KMS-11 (cell line): ENCODE measurements at regions not wholly inside any gene's neighbourhood (a gene's known extent, or its start where the extent isn't known, plus 50 kb on each side); places are given as distances from the start of the nearest gene placed in this dataset.

Experiments used
- H2AFZ ChIP-seq: fragments of 200-600 bp; sonication (generic); 2 replicates; pipeline ENCODE4 v1.6.1; 2016; ENCODE audit warnings: antibody characterized with exemption, mixed run types, low read depth
- H3K27ac ChIP-seq: fragments of 200-600 bp; sonication (generic); 2 replicates; pipeline ENCODE4 v1.6.1; 2016; ENCODE audit warnings: mild to moderate bottlenecking, mixed run types
- H3K27me3 ChIP-seq: fragments of 200-600 bp; sonication (generic); 2 replicates; pipeline ENCODE4 v1.6.1; 2017; ENCODE audit warnings: mild to moderate bottlenecking, low read depth, mixed run types, moderate library complexity; ENCODE audit not compliant: insufficient read depth
- H3K36me3 ChIP-seq: fragments of 200-600 bp; sonication (generic); 2 replicates; pipeline ENCODE4 v1.6.1; 2017; ENCODE audit warnings: mild to moderate bottlenecking, mixed run types; ENCODE audit not compliant: insufficient read depth
- H3K4me1 ChIP-seq: fragments of 200-600 bp; sonication (generic); 2 replicates; pipeline ENCODE4 v1.6.1; 2016; ENCODE audit warnings: mild to moderate bottlenecking, low read depth, mixed run types; ENCODE audit not compliant: poor library complexity, severe bottlenecking
- H3K4me2 ChIP-seq: fragments of 200-600 bp; sonication (generic); 2 replicates; pipeline ENCODE4 v1.7.0; 2016; ENCODE audit warnings: mild to moderate bottlenecking, mixed run types
- H3K4me3 ChIP-seq: fragments of 200-600 bp; sonication (generic); IDR thresholded peaks from 2 replicates; pipeline ENCODE4 v1.6.1; 2017; ENCODE audit warnings: low read depth, low read length, mixed read lengths; ENCODE audit not compliant: insufficient read depth
- H3K79me2 ChIP-seq: fragments of 200-600 bp; sonication (generic); 2 replicates; pipeline ENCODE4 v1.6.1; 2016; ENCODE audit warnings: low read depth, mixed run types; ENCODE audit not compliant: insufficient read depth
- H3K9ac ChIP-seq: fragments of 200-600 bp; sonication (generic); 2 replicates; pipeline ENCODE4 v1.6.1; 2016; ENCODE audit warnings: mild to moderate bottlenecking, mixed run types
- H4K20me1 ChIP-seq: fragments of 200-600 bp; sonication (generic); 2 replicates; pipeline ENCODE4 v1.6.1; 2016; ENCODE audit warnings: mild to moderate bottlenecking, mixed run types; ENCODE audit not compliant: insufficient read depth
- TF ChIP-seq, protein P1 (sequence below): fragments of 200-600 bp; sonication (generic); conservative IDR thresholded peaks from 2 replicates; pipeline ENCODE4 v1.6.1; 2017; ENCODE audit warnings: low read depth, mild to moderate bottlenecking, antibody characterized with exemption, low read length, moderate library complexity, mixed read lengths

DNA sequence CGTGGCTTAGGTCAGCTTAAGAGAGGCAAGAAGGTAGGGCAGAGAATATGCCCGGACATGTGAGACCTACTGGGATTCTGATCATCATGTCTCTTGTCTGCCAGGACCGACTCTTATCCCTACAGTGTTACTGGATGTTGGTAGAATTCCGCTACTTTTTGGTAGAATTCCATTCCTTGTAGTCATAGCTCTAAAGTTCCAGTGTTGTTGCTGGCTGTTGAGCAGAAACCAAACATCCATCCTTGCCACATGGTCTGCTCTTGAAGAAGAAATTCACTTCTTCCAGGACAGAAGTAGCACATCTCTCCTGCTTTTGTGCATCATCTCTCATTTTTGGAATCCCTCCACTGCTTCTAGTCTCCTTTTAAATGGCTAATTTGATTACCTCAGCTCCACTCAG is 453.7 kb downstream of the RPL10L start:
- TF ChIP-seq, protein P1, sequence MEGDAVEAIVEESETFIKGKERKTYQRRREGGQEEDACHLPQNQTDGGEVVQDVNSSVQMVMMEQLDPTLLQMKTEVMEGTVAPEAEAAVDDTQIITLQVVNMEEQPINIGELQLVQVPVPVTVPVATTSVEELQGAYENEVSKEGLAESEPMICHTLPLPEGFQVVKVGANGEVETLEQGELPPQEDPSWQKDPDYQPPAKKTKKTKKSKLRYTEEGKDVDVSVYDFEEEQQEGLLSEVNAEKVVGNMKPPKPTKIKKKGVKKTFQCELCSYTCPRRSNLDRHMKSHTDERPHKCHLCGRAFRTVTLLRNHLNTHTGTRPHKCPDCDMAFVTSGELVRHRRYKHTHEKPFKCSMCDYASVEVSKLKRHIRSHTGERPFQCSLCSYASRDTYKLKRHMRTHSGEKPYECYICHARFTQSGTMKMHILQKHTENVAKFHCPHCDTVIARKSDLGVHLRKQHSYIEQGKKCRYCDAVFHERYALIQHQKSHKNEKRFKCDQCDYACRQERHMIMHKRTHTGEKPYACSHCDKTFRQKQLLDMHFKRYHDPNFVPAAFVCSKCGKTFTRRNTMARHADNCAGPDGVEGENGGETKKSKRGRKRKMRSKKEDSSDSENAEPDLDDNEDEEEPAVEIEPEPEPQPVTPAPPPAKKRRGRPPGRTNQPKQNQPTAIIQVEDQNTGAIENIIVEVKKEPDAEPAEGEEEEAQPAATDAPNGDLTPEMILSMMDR: no peak
- Histone ChIP-seq H3K9ac (no peak overlapping the region), H3K79me2 (no peaks in the 10 kb centered on the region), H3K4me3 (no peak overlapping the region), H3K27ac (no peak overlapping the region), H3K4me2 (no peak overlapping the region), H4K20me1 (no peaks in the 10 kb centered on the region), H3K27me3 (no peaks in the 10 kb centered on the region), H3K4me1 (no peaks in the 10 kb centered on the region), H2AFZ (no peak overlapping the region), H3K36me3 (no peaks in the 10 kb centered on the region)
